Adipocyte (in vitro differentiated cells): ENCODE measurements at regions not wholly inside any gene's neighbourhood (a gene's known extent, or its start where the extent isn't known, plus 50 kb on each side); places are given as distances from the start of the nearest gene placed in this dataset.

Experiments used
- DNase-seq: peaks from one replicate; pipeline ENCODE4 v3.0.0-alpha.2; 2015; ENCODE audit warnings: low read depth
- H3K27me3 ChIP-seq: replicated peaks from 2 replicates; pipeline ENCODE4 v1.7.0; 2013; ENCODE audit warnings: mild to moderate bottlenecking, low read length, moderate library complexity; ENCODE audit not compliant: control insufficient read depth, insufficient read depth
- H3K36me3 ChIP-seq: 2 replicates; pipeline ENCODE4 v1.7.0; 2013; ENCODE audit warnings: low read length, mild to moderate bottlenecking, moderate library complexity; ENCODE audit not compliant: control insufficient read depth, insufficient read depth, severe bottlenecking
- H3K4me1 ChIP-seq: 2 replicates; pipeline ENCODE4 v1.7.0; 2013; ENCODE audit warnings: mild to moderate bottlenecking, low read length, moderate library complexity; ENCODE audit not compliant: control insufficient read depth, insufficient read depth
- H3K4me3 ChIP-seq: 2 replicates; pipeline ENCODE4 v1.7.0; 2013; ENCODE audit warnings: mild to moderate bottlenecking, low read length, moderate library complexity
- H3K9ac ChIP-seq: 2 replicates; pipeline ENCODE4 v1.7.0; 2013; ENCODE audit warnings: mild to moderate bottlenecking, low read length, moderate library complexity
- H3K9me3 ChIP-seq: 2 replicates; pipeline ENCODE4 v1.7.0; 2013; ENCODE audit warnings: mild to moderate bottlenecking, low read length, moderate library complexity; ENCODE audit not compliant: control insufficient read depth

- peaks cover 3% of the 10 kb centered on the region for H3K27me3 ChIP-seq
- DNase-seq, result no peak
- no peak overlapping the region for H3K9ac ChIP-seq
- no peaks in the 10 kb centered on the region for H3K9me3 ChIP-seq
- H3K4me3 ChIP-seq, result no peak overlapping the region
- no peaks in the 10 kb centered on the region for H3K36me3 ChIP-seq
- peaks cover 3% of the 10 kb centered on the region for H3K4me1 ChIP-seq
Observed at GRCh38 chr13:111659842-111660241, 339.4 kb downstream of the TEX29 start.

GRCh38 chr13:111661052-111661451 lies 340.6 kb downstream of the TEX29 start:
- no peak overlapping the region for H3K4me3 ChIP-seq
- DNase-seq, result no peak
- no peak overlapping the region for H3K9ac ChIP-seq
- peaks cover 3% of the 10 kb centered on the region for H3K4me1 ChIP-seq
- no peaks in the 10 kb centered on the region for H3K9me3 ChIP-seq
- peaks cover 3% of the 10 kb centered on the region for H3K27me3 ChIP-seq
- H3K36me3 ChIP-seq, result no peaks in the 10 kb centered on the region

GRCh38 chr13:111661776-111662175 lies 341.3 kb downstream of the TEX29 start:
- H3K27me3 ChIP-seq, result peaks cover 3% of the 10 kb centered on the region
- H3K9ac ChIP-seq, result no peak overlapping the region
- no peaks in the 10 kb centered on the region for H3K36me3 ChIP-seq
- no peak overlapping the region for H3K4me3 ChIP-seq
- no peaks in the 10 kb centered on the region for H3K9me3 ChIP-seq
- H3K4me1 ChIP-seq, result peaks cover 3% of the 10 kb centered on the region
- no peak for DNase-seq

GRCh38 chr13:111662451-111662850 lies 342.0 kb downstream of the TEX29 start:
- no peaks in the 10 kb centered on the region for H3K9me3 ChIP-seq
- peaks cover 3% of the 10 kb centered on the region for H3K27me3 ChIP-seq
- no peaks in the 10 kb centered on the region for H3K36me3 ChIP-seq
- no peak for DNase-seq
- H3K4me1 ChIP-seq, result peaks cover 3% of the 10 kb centered on the region
- no peak overlapping the region for H3K9ac ChIP-seq
- no peak overlapping the region for H3K4me3 ChIP-seq

- no peak for DNase-seq
Observed at GRCh38 chr13:111662895-111663294, 342.5 kb downstream of the TEX29 start.

GRCh38 chr13:111663505-111663904 lies 343.1 kb downstream of the TEX29 start:
- Histone ChIP-seq H3K27me3 (peaks cover 3% of the 10 kb centered on the region), H3K9me3 (no peaks in the 10 kb centered on the region), H3K36me3 (no peaks in the 10 kb centered on the region), H3K4me3 (no peak overlapping the region), H3K9ac (no peak overlapping the region), H3K4me1 (no peaks in the 10 kb centered on the region)
- DNase-seq, result no peak

More at GRCh38 chr13:111662895-111663294, 342.5 kb downstream of the TEX29 start:
- Histone ChIP-seq H3K4me1 (peaks cover 3% of the 10 kb centered on the region), H3K9me3 (no peaks in the 10 kb centered on the region), H3K9ac (no peak overlapping the region), H3K27me3 (peaks cover 3% of the 10 kb centered on the region), H3K36me3 (no peaks in the 10 kb centered on the region), H3K4me3 (no peak overlapping the region)

- peaks cover 3% of the 10 kb centered on the region for H3K27me3 ChIP-seq
- H3K4me1 ChIP-seq, result no peaks in the 10 kb centered on the region
- no peaks in the 10 kb centered on the region for H3K9me3 ChIP-seq
- H3K4me3 ChIP-seq, result no peak overlapping the region
- no peak for DNase-seq
- H3K9ac ChIP-seq, result no peak overlapping the region
- no peaks in the 10 kb centered on the region for H3K36me3 ChIP-seq
Observed at GRCh38 chr13:111663953-111664421, 343.5 kb downstream of the TEX29 start.

- no peaks in the 10 kb centered on the region for H3K36me3 ChIP-seq
- no peak overlapping the region for H3K9ac ChIP-seq
- H3K4me1 ChIP-seq, result no peaks in the 10 kb centered on the region
- DNase-seq, result no peak
- H3K9me3 ChIP-seq, result no peaks in the 10 kb centered on the region
- H3K27me3 ChIP-seq, result no peaks in the 10 kb centered on the region
- H3K4me3 ChIP-seq, result no peak overlapping the region
Observed at GRCh38 chr13:111664696-111665095, 344.3 kb downstream of the TEX29 start.

GRCh38 chr13:111665691-111666095 lies 345.3 kb downstream of the TEX29 start:
- no peaks in the 10 kb centered on the region for H3K36me3 ChIP-seq

GRCh38 chr13:111666164-111666776 lies 345.8 kb downstream of the TEX29 start:
- H3K27me3 ChIP-seq, result no peaks in the 10 kb centered on the region
- DNase-seq, result no peak
- no peak overlapping the region for H3K9ac ChIP-seq
- H3K4me3 ChIP-seq, result no peak overlapping the region
- H3K36me3 ChIP-seq, result no peaks in the 10 kb centered on the region
- no peaks in the 10 kb centered on the region for H3K4me1 ChIP-seq
- no peaks in the 10 kb centered on the region for H3K9me3 ChIP-seq

More at GRCh38 chr13:111665691-111666095, 345.3 kb downstream of the TEX29 start:
- no peak overlapping the region for H3K9ac ChIP-seq
- H3K27me3 ChIP-seq, result no peaks in the 10 kb centered on the region
- H3K4me1 ChIP-seq, result no peaks in the 10 kb centered on the region
- no peak overlapping the region for H3K4me3 ChIP-seq
- no peaks in the 10 kb centered on the region for H3K9me3 ChIP-seq
- no peak for DNase-seq

GRCh38 chr13:111667757-111668156 lies 347.3 kb downstream of the TEX29 start:
- no peaks in the 10 kb centered on the region for H3K27me3 ChIP-seq
- H3K36me3 ChIP-seq, result no peaks in the 10 kb centered on the region
- no peak for DNase-seq
- H3K4me1 ChIP-seq, result no peaks in the 10 kb centered on the region
- no peaks in the 10 kb centered on the region for H3K9me3 ChIP-seq
- H3K4me3 ChIP-seq, result no peak overlapping the region
- no peak overlapping the region for H3K9ac ChIP-seq

GRCh38 chr13:111668451-111668850 lies 348.0 kb downstream of the TEX29 start:
- Histone ChIP-seq H3K4me1 (no peaks in the 10 kb centered on the region), H3K9ac (no peak overlapping the region), H3K4me3 (no peak overlapping the region), H3K9me3 (no peaks in the 10 kb centered on the region), H3K27me3 (no peaks in the 10 kb centered on the region), H3K36me3 (no peaks in the 10 kb centered on the region)
- DNase-seq, result no peak
